GM12874 (cell line): ENCODE measurements at regions not wholly inside any gene's neighbourhood (a gene's known extent, or its start where the extent isn't known, plus 50 kb on each side); places are given as distances from the start of the nearest gene placed in this dataset.

Source experiments
- TF ChIP-seq, protein P1 (sequence below): IDR thresholded peaks from 2 replicates; pipeline ENCODE4 v1.5.1; 2011; ENCODE audit warnings: low read depth, mild to moderate bottlenecking, control low read depth, low read length, moderate library complexity; ENCODE audit not compliant: insufficient read depth

GRCh38 chr3:110744723-110745122 is 326.9 kb upstream of the NECTIN3 start:
- TF ChIP-seq, protein P1, sequence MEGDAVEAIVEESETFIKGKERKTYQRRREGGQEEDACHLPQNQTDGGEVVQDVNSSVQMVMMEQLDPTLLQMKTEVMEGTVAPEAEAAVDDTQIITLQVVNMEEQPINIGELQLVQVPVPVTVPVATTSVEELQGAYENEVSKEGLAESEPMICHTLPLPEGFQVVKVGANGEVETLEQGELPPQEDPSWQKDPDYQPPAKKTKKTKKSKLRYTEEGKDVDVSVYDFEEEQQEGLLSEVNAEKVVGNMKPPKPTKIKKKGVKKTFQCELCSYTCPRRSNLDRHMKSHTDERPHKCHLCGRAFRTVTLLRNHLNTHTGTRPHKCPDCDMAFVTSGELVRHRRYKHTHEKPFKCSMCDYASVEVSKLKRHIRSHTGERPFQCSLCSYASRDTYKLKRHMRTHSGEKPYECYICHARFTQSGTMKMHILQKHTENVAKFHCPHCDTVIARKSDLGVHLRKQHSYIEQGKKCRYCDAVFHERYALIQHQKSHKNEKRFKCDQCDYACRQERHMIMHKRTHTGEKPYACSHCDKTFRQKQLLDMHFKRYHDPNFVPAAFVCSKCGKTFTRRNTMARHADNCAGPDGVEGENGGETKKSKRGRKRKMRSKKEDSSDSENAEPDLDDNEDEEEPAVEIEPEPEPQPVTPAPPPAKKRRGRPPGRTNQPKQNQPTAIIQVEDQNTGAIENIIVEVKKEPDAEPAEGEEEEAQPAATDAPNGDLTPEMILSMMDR: no peak

GRCh38 chr3:110749006-110749405 is 322.6 kb upstream of the NECTIN3 start:
- TF ChIP-seq, protein P1: no peak

GRCh38 chr3:110750201-110750600 is 321.4 kb upstream of the NECTIN3 start:
- TF ChIP-seq, protein P1: no peak

- TF ChIP-seq, protein P1: no peak
These were observed 319.3 kb upstream of the NECTIN3 start for GRCh38 chr3:110752307-110752706.

DNA sequence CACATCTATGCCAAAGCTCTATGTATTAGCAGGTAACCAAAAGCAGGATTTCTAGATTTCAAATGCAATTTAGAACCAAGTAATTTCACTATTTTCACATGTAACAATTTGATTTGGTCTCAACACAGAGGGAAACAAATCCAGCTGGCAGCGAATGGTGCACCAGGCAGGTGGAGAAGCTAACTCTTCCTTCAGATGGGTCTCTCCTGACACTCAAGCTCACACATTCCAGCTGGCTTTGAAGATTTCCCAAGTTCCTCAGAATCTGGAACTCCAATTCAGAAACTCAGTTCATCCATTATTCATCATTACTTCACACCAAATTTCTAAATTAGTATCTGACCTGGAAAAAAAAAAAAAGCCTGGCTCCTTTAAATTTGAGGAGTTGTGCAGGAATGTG is 318.1 kb upstream of the NECTIN3 start:
- TF ChIP-seq, protein P1: no peak

- TF ChIP-seq, protein P1: no peak
These were observed 317.3 kb upstream of the NECTIN3 start for GRCh38 chr3:110754212-110754916.

- TF ChIP-seq, protein P1: no peak
These were observed 316.3 kb upstream of the NECTIN3 start for GRCh38 chr3:110755345-110755744.
